NCI-H748 (cell line): ENCODE measurements at regions not wholly inside any gene's neighbourhood (a gene's known extent, or its start where the extent isn't known, plus 50 kb on each side); places are given as distances from the start of the nearest gene placed in this dataset.
"Not testable (repeated sequence)": the region's sequence is repeated elsewhere in the genome, so short reads cannot be mapped to it uniquely, and the experiment has no call there.

ENCODE experiments used
- DNase-seq: peaks from one replicate; lab custom pipeline; 2025; ENCODE audit not compliant: unreplicated experiment; lab: John Stamatoyannopoulos, UW

- DNase-seq: no peak
These were observed 384.9 kb upstream of the PROK2 start for GRCh38 chr3:72169561-72170472.

GRCh38 chr3:72169120-72169519 is 384.2 kb upstream of the PROK2 start:
- no peak for DNase-seq

- no peak for DNase-seq
These were observed 380.9 kb upstream of the PROK2 start for GRCh38 chr3:72165808-72166207.

- DNase-seq: no peak
These were observed 380.4 kb upstream of the PROK2 start for GRCh38 chr3:72165317-72165716.

- DNase-seq: no peak
These were observed 379.7 kb upstream of the PROK2 start for GRCh38 chr3:72164635-72164978.

GRCh38 chr3:72163809-72164634 is 379.1 kb upstream of the PROK2 start:
- no peak for DNase-seq

GRCh38 chr3:72162649-72163184 is 377.8 kb upstream of the PROK2 start:
- no peak for DNase-seq

- DNase-seq: peak; percentile 71
These were observed 377.1 kb upstream of the PROK2 start for GRCh38 chr3:72161881-72162595.

GRCh38 chr3:72161285-72161684 is 376.3 kb upstream of the PROK2 start:
- DNase-seq: not testable (repeated sequence)

GRCh38 chr3:72160351-72160750 is 375.4 kb upstream of the PROK2 start:
- DNase-seq: no peak

- DNase-seq: no peak
These were observed 374.5 kb upstream of the PROK2 start for GRCh38 chr3:72159487-72159886.

GRCh38 chr3:72158639-72159326 is 373.8 kb upstream of the PROK2 start:
- DNase-seq: peak; percentile 11

GRCh38 chr3:72157748-72158638 is 373.0 kb upstream of the PROK2 start:
- no peak for DNase-seq

GRCh38 chr3:72155391-72156064 is 370.6 kb upstream of the PROK2 start:
- no peak for DNase-seq

- DNase-seq: no peak
These were observed 369.7 kb upstream of the PROK2 start for GRCh38 chr3:72154391-72155335.

- no peak for DNase-seq
These were observed 368.7 kb upstream of the PROK2 start for GRCh38 chr3:72153477-72154314.
